GM18517 (cell line): ENCODE measurements at regions not wholly inside any gene's neighbourhood (a gene's known extent, or its start where the extent isn't known, plus 50 kb on each side); places are given as distances from the start of the nearest gene placed in this dataset.

ENCODE experiments used
- ATAC-seq: cut with Tn5 transposase; IDR thresholded peaks from one replicate; pipeline ENCODE4 v1.9.1; 2021; ENCODE audit warnings: mild to moderate bottlenecking, moderate library complexity; ENCODE audit not compliant: unreplicated experiment

DNA sequence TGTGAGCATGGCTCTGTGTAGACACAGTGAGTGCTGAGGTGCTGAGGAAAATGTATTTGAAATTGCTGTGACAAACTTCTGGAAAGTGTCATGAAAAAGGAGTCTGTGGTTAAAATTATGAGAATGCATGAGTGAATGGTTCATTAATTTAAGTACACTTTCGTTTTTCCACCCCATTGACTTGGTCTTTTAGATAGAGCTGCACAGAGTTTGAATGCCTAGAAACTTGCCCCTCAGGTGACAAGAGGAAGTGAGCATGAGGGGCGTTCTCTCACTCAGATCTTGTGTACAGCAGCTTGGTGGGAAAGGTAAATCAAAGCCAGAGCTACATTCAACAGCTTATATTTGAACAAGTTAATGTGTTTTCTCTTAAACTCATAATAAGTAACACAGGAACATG is 296.8 kb downstream of the WDR72 start:
- no peak for ATAC-seq

DNA sequence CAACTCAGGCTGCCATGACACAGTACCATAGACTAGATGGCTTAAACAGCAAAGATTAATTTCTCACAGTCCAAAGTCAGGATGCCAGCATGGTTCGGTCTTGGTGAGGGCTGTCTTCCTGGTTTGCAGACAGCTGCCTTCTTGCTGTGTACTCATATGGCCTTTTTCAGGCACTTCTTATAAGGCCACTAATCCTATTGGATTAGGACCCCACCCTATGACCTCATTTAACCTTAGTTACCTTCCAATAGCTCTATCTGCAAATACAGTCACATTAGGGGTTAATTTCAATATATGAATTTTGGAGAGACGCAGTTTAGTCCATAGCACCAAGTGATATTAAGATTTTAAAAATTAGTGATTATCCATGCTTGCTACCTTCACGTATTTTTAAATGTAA is 297.8 kb downstream of the WDR72 start:
- no peak for ATAC-seq

DNA sequence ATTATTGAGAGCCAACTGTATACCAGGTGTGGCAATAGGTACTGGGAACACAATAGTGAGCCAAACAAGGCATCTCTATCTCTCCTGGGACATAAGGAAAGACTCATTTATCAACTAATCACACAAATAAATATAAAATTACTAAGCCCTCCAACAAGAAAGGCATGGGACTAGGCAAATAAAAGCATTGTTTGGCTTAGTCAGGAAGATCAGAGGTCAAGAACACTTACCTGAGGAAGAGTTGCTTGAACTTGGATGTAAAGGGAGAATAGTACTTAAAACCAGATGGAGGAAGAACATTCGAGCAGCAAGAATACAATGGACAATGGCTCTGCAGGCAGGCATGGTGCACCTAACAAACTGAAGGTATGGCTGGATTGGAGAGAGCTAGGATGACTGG is 300.7 kb downstream of the WDR72 start:
- no peak for ATAC-seq

DNA sequence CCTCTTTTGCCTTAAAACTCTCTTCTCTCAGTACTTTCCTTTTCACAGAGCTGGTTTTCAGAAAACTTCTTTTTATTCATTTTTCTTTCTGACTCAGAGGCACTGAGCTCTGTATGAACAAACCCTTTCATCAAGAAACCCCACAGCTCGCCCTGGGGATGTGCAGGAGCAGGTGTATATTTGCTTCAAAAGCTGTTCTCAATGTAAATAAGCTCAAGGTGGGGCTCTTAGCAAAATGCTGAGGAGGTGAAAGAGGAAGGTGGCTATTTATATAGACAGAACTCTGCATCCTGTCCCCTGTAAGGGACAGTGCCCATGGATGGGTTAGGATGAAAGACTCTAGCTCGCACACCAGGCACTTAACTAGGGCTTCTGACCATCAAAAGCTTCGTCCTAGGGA is 302.0 kb downstream of the WDR72 start:
- no peak for ATAC-seq

DNA sequence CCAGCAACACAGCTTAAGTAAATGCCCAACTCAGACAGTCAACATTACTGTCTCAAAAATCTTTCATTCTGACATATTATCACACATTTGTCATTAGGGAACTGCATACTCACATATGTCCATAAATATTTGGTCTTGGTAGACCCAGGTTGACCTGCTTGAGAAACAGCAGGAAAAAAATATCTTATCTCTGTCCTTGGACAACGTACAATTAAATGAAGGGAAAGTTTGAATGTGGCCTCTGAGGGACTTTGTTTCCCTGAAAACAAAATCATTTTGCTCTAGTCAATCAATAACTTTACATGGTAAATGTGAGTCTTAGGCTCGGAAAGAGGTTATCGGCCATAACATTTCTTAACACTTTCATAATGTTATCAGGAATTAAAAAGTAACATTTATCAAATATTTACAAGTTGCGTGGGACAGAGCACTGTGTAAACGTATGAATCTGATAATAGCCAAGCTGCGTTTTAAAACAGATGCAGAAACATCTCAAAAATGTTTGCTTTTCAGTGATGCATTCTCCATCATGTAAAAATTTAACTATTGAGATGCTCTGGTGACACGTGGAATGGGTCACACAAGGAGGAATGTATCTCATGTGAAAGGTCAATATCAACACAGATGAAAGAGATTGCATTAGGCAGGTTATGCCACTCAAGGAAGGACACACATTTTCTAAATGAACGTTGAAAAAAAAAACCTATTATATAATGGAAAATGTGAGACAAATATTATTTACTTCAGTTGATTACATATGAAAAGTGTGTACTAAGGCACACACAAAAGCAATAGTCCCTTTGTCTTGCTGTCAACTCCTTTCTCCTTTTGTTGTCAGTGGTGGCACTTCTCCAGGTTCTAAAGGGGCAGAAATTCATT is 304.4 kb downstream of the WDR72 start:
- ATAC-seq: no peak

DNA sequence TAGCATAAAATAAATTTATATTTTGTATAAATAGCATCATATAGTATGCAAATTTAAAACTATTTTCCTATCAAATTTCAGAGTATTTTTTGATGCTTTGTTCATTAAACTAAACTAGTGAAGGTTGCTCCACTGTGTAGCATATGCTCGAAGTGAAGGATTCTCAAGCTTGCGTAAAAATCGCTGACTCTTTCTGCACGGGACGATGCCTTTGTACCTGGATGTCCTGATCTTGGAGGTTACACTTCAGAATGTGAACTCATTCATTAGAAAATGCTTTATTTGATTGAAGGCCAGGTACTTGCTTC is 305.0 kb downstream of the WDR72 start:
- ATAC-seq: no peak

DNA sequence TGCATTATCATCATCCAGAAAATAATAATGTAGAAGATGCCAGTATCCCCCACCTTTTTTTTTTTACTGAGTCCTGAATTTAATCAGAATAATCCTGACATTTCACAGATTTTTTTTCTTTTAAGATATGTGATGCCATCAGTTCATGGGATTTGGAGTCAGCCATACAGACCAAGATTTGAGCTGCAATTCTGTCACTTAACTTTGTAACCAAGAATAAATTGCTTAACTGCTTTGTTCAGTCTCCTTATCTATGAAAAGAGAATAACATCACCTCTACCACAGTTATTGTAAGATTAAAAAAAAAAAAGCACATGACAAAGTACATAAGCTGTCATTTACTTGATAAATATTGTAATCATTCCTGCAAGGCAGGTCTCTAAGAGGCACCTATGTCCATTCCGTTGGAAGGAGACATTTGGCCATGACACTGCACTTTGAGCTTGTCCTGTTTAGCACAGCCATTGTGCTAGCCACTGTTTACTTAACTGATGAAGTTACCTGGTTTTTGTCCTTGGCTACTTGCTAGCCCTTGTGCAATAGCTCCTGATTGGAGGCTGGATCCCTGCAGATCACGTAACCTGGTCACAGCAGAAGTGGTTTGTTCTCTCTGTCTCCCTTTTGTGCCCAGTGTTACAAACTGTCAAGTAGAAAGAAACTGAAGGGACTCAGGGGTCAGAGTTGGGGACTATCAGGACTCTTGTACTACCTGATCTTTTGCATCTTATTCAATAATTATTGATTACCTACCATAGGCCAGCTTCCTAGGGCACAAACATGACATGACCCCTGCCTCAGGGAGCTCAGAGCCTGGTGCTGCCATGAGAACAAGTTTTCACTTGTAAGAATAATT is 306.0 kb downstream of the WDR72 start:
- ATAC-seq: no peak

DNA sequence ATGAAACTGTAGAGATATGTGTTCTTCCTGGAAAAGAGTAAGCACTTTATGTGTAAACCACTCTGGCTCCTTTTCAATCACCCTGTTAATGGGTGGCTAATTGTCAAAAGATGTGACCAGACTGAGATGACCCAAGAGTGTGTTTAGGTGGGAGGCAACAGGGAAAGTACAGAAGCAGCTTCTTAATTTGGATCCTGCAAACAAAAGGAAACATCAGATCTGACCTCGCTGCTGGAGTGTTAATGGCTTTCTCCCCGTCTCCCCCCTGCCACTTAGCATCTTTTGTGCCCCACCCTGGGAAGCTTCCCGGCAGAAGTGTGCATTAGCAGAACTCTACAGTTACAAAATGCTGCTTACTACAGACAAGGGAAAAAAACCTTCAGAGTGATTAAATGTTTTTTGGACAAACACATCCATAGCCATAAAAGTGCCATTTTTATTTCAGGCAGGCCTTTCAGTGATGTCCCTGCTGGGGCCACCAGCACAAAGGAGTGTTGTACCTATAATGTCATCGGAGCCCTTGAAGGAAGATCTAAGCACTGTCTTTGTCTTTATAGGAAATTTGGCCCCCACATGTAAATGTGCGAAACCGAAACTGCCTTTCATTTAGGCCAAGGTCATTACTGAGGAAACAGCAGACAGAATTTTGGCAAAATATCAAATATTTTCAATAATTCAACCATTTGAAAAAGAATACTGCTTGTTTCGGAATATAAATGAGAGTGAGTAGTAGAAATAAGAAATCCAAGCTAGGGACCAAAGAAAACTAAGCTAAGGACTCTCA is 311.0 kb downstream of the WDR72 start:
- ATAC-seq: no peak

DNA sequence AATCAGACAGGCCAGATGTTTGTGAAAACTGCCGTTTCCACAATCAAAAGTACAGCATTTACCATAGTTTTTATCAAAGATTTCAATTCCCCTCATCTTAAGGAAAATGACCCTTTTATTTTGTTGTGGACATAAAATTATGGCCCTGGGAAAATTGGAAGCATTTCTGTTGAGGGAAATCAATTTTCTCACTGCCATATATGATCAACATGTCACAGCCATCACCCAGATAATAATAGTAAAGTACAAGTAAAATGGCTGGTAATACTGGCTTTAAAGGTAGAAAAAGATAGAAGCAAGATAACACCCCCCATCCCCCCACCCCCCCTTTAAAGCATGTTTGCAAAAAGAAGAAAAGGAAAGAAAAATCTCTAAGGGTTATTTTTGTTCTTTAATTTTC is 311.7 kb downstream of the WDR72 start:
- ATAC-seq: no peak

DNA sequence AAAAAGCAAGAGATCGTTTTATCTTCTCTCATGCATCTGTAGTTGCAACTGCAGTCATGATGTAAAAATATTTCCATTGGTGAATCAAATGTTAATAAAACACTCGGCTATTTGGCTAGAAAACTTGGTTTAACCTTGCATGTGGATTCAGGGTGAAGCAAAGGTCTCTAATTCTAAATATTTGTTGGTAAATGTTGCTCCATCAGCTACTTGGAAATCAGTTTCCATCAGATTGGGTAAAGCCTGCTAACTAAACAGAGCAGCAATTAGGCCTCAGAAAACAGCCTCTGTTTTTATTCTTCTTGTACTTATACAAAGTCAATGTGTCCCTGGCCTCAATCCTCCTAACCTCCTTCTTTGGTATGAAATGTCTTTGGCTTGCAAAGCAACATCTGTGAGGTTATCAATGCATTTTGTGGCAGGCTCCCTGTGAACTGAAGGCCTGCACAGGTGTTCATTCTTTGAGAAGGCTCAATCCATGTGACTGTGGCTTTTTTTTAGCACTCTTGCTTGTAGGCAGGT is 312.3 kb downstream of the WDR72 start:
- no peak for ATAC-seq

DNA sequence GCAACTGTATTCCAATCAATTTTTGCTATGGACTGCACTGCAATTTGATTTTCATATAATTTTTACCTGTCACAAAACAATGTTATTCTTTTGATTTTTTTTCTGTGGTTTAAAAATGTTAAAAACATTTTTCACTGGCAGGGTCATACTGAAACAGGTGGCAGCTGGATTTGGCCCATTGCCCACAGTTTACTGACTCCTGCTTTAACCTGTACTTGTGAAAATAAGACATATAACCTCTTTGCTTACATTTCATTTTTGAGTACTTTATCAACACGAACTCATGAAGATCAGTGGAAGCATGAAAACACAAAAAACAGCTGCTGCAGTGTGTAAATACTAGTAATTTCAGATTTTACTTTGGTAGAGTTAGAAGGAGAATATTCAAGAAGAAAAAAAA is 313.1 kb downstream of the WDR72 start:
- ATAC-seq: no peak

DNA sequence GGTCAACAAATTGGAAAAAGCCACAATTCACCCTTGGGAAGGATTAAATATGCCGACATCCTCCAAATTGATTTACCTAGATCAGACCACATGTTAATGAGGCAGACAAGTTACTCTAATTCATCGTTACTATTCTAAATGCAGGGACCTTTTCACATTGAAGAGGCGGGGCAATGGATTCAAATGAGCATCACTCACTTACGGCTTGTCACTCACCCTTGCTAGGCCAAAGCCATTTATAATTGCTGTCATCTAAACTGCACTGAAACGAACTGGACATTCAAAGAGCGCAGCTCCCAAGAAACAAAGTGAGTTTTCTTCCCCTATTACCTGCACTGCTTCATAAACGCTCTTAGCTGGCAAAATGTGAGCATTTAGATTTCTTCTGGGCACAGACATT is 313.9 kb downstream of the WDR72 start:
- no peak for ATAC-seq

DNA sequence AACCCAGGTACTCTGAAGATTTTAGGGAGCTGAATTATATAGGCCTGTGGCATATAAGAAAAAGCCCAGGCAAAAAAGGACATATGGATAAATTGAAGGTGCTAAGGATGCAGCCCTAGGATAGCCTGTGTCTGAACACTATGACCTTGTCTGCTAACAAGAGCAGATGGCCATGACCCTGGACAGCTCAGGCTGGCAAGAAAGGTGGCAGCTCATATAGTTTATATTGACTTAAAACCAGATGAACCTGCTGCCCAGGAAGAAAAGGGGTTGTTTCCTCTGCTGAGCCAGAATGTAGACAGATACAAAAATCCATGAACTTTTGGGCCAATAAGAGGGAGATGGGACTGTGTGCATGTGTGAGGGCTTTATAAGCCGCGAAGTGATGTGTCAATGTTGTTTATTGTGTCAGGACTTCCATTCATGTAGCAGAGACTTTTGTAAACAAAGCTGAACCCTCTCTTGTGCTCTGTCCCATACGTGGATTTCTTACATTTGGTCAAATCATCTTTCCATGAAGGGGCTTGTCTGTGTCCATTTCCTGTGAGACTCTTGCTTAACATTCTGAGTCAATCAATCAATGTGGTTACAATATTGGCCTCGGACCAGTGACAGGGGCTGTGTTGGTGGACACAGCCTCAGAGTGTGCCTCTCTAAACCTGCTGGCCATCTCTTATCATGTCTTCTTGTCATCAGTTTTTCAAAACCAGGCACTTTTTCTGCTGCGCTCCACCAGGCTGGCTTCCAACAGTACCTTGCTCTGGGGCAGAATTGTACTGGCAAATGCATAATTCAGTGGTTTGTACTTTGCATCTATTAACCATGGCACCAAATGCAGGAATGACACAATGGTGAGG is 321.2 kb downstream of the WDR72 start:
- ATAC-seq: no peak

DNA sequence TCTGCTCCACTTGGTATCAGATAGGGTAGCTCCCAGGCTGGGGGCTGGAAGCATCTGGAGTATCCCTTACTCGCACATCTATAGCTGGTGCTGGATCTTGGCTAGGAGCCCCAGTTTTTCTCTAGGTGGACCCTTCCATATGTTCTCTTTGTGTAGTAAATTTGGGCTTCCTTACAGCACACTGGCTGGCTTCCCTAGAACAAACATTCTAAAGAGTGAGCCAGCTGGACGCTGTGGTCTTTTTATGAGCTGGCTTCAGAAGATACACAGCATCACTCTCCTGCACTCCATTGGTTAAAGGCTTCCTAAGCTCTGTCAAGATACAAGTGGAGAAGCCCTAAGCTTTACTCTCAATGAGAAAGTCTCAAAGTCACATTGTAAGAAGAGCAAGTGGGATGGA is 322.1 kb downstream of the WDR72 start:
- no peak for ATAC-seq

DNA sequence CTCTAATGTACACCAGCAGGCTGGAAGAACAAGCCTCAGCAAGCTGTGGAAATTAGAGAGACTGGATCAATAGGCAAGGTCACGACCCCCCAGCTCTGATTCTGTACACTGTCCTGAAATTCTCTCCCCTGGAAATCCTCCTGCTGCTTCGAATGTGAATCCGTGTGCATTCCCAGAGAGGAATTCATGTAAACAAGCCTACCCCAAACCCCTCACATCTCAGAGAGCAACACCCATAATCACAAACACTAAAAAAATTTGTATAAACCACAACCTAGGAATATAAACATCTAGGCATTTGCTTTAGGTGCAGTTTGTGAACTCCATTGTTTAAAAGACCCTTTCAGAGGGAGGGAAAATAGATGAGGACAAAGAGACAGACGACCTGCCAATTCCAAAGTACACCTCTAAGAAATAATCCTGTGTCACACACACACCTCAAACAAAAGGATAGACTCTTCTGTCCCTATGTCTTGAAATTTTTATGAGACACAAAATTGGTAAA is 325.2 kb downstream of the WDR72 start:
- no peak for ATAC-seq

DNA sequence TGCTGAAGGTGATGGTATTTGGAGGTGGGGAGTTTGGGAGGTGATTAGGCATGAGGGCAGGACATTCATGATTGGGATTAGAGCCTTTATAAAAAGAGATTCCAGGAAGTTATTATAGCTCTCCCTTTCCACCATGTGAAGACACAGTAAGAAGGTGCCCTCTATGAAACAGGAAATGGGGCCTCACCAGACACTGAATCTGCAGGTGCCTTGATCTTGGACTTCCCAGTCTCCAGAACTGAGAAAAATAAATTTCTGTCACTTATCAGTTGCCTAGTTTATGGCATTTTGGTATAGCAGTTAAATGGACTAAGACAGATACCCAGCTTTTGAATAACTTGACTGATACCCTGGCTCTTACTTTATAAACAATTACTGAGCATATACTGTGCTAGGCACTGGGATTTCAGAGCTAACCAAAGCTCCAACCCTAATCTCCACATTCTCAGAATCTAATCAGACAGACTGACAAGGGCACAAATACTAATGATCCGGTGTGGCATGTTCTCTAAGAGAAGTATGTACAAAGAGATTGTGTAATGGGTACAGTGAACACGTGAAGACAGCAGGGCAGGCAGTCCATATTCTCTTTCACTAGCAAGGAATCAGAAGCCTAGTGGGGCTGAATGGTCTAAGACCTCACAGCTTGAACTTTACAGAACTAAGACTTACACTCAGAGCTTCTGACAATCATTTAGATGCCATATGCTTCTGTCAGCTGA is 343.1 kb downstream of the WDR72 start:
- ATAC-seq: no peak

DNA sequence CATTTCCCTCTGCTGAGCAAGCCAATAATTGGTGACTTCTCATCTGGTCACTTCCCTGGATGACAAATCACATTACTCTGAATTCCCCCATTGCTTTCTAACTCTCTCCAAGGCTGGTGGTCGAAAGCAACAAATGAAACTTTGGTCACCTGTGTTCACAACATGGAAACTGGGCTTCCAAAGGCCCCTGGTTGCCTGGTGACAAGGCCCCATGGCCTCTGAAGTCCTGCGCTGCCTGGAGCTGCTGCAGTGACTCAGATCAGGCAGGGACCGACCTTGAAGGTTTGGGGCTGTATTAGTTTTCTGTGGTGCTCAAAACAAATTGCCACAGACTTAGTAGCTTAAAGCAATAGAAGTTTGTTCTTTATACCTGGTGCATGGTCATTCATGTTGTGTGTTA is 345.3 kb downstream of the WDR72 start:
- ATAC-seq: no peak

DNA sequence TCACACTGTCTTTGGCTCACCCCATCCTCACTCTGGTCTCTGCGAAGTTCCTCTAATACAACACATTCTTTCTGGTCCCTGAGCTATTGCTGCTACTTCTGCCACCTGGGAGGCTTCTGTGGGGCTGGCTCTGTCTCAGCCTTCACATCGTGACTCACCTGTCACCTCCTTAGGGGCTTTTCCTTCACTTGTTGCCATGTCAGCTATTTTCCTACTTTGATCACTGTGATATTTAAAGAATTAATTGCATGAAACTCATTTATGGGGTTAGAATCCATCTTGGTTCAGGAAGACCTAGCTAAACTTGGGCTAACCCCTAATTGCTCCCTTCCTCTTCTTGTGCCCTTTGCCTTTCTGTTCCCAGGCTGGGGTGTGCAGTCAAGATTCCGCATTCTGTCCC is 346.9 kb downstream of the WDR72 start:
- ATAC-seq: no peak

DNA sequence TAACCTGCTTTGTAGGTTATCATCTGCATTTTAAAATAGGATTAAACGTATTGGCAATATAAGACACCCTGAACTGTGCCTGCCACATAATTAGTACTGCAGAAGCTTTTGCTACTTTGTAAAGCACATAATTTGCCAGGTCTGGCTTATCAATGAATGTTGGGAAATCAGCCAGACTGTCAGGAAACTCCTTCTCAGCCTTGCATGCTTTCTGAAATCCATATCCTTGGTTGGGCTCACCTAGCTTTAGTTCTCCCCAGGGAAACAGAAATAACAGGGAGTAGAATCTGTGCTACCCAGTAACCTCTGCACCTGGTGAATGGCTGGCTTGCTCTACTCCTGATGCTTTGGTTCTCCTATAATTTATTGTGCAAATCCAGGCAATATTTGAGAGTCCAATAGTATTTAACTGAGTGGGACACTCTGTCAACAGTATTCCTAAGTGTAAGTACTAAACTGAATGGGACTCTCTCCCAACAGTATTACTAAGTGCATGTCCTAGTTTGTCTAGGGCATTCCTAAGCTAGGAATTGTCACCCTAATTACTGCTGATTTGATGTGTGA is 354.5 kb downstream of the WDR72 start:
- no peak for ATAC-seq
